NCI-H524 (cell line): ENCODE measurements at regions not wholly inside any gene's neighbourhood (a gene's known extent, or its start where the extent isn't known, plus 50 kb on each side); places are given as distances from the start of the nearest gene placed in this dataset.
"Not testable (repeated sequence)": the region's sequence is repeated elsewhere in the genome, so short reads cannot be mapped to it uniquely, and the experiment has no call there.

Experiments used
- DNase-seq, 2 experiments: peaks; one replicate each; lab custom pipeline; 2025; lab: John Stamatoyannopoulos, UW

GRCh38 chr2:56969513-56969912 is 785.7 kb downstream of the CCDC85A start:
- no peak for DNase-seq

DNA sequence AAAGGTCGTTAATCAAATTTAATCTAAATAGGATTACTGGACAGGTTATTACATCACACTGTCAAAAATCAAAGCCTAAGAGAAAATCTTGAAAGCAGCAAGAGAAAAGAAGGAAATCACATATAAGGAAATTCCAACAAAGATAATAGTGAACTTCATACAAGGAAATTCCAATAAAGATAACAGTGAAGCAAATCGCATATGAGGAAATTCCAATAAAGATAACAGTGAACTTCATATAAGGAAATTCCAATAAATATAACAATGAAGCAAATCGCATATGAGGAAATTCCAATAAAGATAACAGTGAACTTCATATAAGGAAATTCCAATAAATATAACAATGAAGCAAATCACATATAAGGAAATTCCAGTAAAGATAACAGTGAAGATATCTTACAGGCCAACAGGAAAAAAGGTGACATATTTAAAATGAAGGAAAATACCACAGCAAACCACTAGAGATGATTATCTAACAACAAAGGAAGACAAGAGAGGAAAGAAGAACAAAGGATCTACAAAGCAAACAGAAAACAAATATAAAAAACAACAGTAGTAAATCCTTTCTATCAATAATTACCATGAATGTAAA is 787.7 kb downstream of the CCDC85A start:
- DNase-seq, result no peak

- no peak for DNase-seq
These were observed 797.8 kb downstream of the CCDC85A start for GRCh38 chr2:56981554-56981953.

DNA sequence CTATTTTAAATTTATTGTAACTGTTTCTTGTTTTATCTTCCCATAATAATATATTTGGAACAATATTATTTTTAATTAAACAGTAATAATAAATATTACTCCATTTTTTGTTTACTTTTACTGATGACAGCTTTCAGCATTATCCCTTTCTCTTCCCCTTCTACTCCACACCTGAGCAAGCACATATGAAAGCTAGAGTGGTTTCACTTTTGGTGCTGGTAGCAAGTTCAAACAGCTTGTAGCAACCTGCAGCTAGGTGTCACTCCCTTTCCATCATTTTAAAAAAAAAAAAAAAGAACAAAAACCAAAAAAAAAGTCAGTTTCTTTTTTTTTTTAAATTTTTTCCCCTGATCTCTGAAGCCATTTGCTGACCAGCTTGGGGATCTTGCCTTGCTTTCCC is 801.8 kb downstream of the CCDC85A start:
- DNase-seq, result no peak

- DNase-seq, result no peak
These were observed 838.7 kb downstream of the CCDC85A start for GRCh38 chr2:57022496-57022895.

GRCh38 chr2:57044931-57045635 is 861.3 kb downstream of the CCDC85A start:
- no peak for DNase-seq

- no peak for DNase-seq
These were observed 865.5 kb downstream of the CCDC85A start for GRCh38 chr2:57049273-57049672.

DNA sequence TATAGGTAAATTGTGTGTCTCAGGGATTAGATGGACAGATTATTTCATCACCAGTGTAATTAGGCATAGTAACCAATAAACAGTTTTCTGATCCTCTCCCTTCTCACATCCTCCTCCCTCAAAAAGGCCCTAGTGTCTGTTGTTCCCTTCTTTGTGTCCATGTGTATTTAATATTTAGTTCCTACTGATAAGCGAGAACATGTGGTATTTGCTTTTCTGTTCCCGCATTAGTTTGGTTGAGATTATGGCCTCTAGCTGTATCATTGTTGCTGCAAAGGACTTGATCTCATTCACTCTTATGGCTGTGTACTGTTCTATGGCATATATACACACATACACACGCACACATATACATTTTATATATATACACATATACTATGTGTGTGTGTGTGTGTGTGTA is 866.2 kb downstream of the CCDC85A start:
- no peak for DNase-seq

- DNase-seq, result not testable (repeated sequence)
These were observed 882.5 kb downstream of the CCDC85A start for GRCh38 chr2:57066301-57066700.

- no peak for DNase-seq
These were observed 891.4 kb downstream of the CCDC85A start for GRCh38 chr2:57075226-57075625.

DNA sequence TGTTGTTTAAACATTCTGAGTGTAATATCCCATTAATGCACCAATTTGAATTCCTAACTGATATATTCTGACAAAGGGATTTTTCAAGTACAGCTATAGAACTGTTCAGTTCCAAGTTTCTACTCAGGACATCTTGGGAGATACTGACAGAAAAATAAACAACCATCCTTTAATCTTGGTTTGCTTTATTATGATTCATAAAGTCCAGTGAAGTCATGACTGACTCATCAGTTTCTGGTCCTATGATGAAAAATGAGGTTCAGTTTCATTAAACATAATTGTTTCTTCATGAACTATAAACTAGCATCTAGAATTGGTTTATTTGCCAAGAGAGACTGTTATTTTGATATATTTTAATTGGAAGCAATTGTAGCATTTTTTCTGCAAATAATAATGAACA is 896.2 kb downstream of the CCDC85A start:
- no peak for DNase-seq

DNA sequence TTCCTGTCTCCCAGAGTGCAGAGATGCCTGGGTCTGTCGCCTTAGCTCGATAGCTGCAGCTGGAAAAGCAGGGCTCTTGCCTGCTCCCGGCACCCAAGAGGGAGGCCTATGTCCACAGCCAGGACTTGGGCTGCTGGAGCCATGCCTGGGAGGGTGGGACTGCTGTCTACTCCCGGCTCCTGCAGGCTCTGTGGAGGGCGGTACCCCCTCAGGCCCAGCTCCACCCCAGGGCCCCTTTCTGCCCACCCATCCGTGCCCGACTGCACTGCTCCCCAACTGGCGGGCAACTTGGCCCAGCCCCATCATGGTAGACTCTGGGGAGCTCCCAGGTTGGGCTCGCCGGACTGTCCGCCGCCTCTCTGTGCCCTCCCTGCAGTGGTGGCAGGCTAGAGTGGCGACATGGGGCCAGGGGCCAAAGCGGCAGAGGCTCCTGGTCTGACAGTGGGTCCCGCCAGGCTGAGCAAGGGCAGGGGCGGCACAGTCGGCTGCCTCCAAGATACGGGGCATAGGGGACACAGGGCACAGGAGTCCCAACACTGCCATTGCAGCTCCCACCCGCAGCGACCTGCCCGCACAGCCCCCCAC is 901.0 kb downstream of the CCDC85A start:
- DNase-seq, result no peak

GRCh38 chr2:57093020-57093419 is 909.2 kb downstream of the CCDC85A start:
- no peak for DNase-seq

DNA sequence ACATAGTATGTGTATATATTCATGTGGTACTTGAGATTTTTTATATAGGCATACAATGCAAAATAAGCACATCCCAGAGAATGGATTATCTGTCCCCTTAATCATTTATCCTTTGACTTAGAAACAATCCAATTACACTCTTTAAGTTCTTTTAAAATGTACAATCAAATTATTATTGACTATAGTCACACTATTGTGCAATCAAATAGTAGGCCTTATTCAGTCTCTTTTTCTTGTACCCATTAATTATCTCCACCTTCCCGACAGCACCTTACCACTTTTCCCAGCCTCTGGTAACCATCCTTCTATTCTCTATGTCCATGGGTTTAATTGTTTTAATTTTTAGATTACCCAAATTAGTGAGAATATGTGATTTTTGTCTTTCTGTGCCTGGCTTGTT is 914.1 kb downstream of the CCDC85A start:
- no peak for DNase-seq

DNA sequence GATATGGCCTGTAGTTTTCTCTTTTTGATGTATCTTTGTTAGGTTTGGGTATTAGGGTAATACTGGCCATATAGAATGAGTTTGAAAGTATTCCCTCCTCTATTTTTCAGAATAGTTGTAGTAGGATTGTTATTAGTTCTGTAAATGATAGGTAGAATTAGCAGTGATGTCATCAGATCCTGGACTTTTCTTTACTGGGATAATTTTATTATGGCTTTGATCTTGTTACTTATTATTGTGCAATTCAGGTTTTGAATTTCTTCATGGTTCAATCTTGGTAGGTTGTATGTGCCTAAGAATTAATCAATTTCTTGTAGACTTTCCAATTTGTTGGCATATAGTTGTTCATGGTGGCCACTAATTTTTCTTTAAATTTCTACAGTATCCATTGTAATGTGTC is 916.6 kb downstream of the CCDC85A start:
- no peak for DNase-seq

GRCh38 chr2:57105694-57106093 is 921.9 kb downstream of the CCDC85A start:
- no peak for DNase-seq

DNA sequence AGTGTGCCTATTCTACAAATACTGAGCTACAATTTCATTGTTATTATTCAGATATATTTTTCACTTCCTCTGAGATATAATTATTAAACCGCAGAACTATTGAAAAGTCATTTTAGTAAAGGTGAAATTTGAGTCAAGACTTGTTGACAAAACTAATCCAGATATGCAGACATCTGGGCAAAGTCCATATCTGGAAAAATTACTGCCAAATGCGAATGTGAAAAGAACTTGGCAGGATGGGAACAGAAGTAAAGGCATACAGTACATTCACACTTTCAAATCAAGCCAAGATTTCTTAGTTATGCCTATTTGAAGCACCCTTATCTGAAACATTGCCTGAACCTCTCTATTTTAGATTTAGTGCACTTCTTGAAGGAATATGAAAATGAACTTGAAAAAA is 923.6 kb downstream of the CCDC85A start:
- no peak for DNase-seq

- DNase-seq, result no peak
These were observed 927.7 kb downstream of the CCDC85A start for GRCh38 chr2:57111531-57111930.

DNA sequence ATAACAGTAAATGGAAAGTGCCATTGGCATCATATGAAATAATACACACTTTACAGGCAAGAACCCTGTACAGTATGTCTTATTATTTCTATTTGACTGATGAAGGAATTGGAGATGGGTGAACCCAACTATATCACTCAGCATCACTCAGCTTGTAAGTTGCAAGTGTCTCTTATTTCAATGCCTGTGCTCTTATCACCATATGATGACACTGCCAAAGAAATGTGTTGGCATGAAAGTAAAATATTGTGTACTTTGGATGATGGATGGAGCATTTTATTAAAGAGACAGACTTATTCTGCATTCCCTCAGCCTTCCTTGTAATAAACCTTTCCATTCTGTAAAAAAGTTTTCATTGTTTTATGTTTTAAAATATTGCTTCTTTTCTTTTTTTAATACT is 927.5 kb upstream of the VRK2 start:
- no peak for DNase-seq

DNA sequence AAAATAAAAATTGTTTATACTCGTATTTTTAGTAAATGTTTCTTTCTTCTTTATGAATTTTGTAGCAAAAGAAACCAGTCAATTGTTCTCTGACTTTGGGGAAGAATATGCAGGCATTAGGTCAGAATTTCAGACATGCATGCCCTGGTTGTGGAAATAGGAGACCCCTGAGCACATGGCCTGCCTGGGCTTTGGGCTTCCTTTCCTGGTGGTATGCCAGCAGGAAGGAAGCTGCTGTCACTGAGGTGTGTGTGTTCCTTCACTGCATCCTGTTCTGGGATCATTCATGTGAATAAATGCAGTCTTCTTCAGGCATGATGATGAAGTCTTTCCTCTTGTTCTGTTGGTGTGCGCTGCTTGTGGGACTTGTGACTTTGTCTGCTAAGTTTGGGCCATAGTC is 920.2 kb upstream of the VRK2 start:
- no peak for DNase-seq

- no peak for DNase-seq
These were observed 907.4 kb upstream of the VRK2 start for GRCh38 chr2:57139179-57139578.

DNA sequence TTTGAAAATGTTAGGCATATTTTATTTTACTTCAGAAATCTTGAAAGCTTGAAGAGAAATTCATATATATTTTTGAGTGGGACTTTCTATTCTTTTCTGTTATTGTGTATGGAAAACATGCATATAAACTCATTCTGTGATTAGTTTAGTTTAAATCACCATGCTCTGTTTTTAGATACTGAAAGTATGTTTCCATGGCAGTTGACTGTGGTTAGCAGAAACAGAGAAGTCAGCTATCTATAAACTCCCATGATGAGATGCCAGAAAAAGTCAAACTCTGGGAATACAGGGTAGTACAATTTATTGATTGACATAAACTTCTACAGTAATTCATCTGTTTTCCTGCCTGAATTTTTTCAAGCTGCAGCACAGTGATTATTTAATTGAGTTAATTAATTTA is 905.3 kb upstream of the VRK2 start:
- no peak for DNase-seq

DNA sequence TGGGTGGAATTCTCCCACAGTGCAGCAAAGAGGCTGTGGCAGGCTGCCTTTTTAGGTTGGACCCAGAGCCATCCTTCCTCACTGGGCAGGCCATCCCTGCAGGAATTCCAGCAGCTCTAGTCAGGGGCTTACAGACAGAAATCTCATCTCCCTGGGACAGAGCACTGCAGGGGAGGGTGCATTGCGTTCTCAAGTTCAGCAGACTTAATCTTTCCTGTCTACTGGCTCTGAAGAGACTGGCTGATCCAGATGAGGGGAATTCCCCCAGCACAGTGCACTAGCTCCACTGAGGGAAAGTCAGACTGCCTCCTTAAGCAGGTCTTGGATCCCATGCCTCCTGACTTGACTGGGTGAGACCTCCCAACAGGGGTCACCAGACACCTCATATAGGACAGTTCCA is 899.7 kb upstream of the VRK2 start:
- DNase-seq, result no peak
